Upper lobe of left lung (tissue), 4 donors: ENCODE measurements at regions not wholly inside any gene's neighbourhood (a gene's known extent, or its start where the extent isn't known, plus 50 kb on each side); places are given as distances from the start of the nearest gene placed in this dataset.
"Not testable (repeated sequence)": the region's sequence is repeated elsewhere in the genome, so short reads cannot be mapped to it uniquely, and the experiment has no call there.

ENCODE experiments used
- CTCF ChIP-seq, 6 experiments: fragments of 450-650 bp in 4 of 6; fragments of 200-600 bp in 2 of 6; sonication (generic) in 2 of 6; IDR thresholded peaks; one replicate each; pipeline ENCODE4 v1.5.1; 2016 to 2019; ENCODE audit warnings: antibody characterized with exemption in 6 of 6
- EP300 ChIP-seq, 4 donors: sonication (generic); formaldehyde crosslinking; IDR thresholded peaks; one replicate each; pipeline ENCODE4 v1.5.1; 2017; ENCODE audit warnings: antibody characterized with exemption in 4 of 4, control low read depth in 2 of 4
- POLR2A ChIP-seq, 4 donors: fragments of 450-650 bp; IDR thresholded peaks; one replicate each; pipeline ENCODE4 v1.5.1; 2016 to 2017; ENCODE audit warnings: antibody characterized with exemption in 4 of 4, mild to moderate bottlenecking in 2 of 4
- POLR2AphosphoS5 ChIP-seq, 2 donors: sonication (generic); formaldehyde crosslinking; IDR thresholded peaks; one replicate each; pipeline ENCODE4 v1.5.1; 2017; ENCODE audit warnings: antibody characterized with exemption in 2 of 2

DNA sequence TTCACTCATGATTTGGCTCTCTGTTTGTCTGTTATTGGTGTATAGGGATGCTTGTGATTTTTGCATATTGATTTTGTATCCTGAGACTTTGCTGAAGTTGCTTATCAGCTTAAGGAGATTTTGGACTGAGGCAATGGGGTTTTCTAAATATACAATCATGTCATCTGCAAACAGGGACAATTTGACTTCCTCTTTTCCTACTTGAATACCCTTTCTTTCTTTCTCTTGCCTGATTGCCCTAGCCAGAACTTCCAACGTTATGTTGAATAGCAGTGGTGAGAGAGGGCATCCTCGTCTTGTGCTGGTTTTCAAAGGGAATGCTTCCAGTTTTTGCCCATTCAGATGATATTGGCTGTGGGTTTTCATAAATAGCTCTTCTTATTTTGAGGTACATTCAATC, 104.7 kb downstream of the CCDC71L start:
- not testable (repeated sequence) for TF ChIP-seq CTCF, POLR2A, EP300, POLR2AphosphoS5 (IDR thresholded peaks at IDR 0.05)
